ENCODE measurements at regions not wholly inside any gene's neighbourhood (a gene's known extent, or its start where the extent isn't known, plus 50 kb on each side); places are given as distances from the start of the nearest gene placed in this dataset.
"Not testable (repeated sequence)": the region's sequence is repeated elsewhere in the genome, so short reads cannot be mapped to it uniquely, and the experiment has no call there.

- in situ Hi-C loops (cut with MboI; ENCODE audit: low sequenced_read_pairs); H3K9me3 ChIP-seq; H3K4me1 ChIP-seq; H3K4me3 ChIP-seq; H3K36me3 ChIP-seq (replicated peaks); H3K27me3 ChIP-seq (ENCODE audit: low read depth); DNase-seq (ENCODE audit: low spot score in 2 of 2): not testable (repeated sequence)
These were observed 132.2 kb downstream of the NPIPB11 start for GRCh38 chr16:29274055-29275035.

DNA sequence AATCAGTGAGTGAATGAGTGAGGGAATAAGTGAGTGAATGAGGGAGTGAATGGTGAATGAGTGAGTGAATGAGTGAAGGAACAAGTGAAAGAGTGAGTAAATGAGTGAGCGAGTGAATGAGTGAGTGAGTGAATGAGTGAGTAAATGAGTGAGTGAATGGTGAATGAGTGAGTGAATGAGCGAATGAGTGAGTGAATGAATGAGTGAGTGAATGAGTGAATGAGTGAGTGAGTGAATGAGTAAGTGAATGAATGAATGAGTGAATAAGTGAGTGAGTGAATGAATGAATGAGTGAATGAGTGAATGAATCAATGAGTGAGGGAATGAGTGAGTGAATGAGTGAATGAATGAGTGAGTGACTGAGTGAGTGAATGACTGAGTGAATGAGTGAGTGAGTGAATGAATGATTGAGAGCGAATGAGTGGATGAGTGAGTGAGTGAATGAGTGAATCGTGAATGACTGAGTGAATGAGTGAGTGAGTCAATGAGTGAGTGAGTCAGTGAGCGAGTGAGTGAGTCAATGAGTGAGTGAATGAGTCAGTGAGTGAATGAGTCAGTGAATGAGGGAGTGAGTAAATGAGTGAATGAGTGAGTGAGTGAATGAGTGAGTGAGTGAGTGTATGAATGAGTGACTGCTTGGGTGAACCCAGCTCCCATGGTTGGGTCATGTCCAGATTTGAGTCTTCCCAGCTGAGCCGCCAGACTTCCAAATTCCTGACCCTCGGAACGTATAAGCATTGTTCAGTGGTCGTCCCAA, 133.0 kb downstream of the NPIPB11 start:
- DNase-seq (ENCODE audit: low spot score in 2 of 2); H3K36me3 ChIP-seq (replicated peaks); H3K9me3 ChIP-seq; H3K4me3 ChIP-seq; H3K27me3 ChIP-seq (ENCODE audit: low read depth); in situ Hi-C loops (cut with MboI; ENCODE audit: low sequenced_read_pairs); H3K4me1 ChIP-seq: not testable (repeated sequence)

DNA sequence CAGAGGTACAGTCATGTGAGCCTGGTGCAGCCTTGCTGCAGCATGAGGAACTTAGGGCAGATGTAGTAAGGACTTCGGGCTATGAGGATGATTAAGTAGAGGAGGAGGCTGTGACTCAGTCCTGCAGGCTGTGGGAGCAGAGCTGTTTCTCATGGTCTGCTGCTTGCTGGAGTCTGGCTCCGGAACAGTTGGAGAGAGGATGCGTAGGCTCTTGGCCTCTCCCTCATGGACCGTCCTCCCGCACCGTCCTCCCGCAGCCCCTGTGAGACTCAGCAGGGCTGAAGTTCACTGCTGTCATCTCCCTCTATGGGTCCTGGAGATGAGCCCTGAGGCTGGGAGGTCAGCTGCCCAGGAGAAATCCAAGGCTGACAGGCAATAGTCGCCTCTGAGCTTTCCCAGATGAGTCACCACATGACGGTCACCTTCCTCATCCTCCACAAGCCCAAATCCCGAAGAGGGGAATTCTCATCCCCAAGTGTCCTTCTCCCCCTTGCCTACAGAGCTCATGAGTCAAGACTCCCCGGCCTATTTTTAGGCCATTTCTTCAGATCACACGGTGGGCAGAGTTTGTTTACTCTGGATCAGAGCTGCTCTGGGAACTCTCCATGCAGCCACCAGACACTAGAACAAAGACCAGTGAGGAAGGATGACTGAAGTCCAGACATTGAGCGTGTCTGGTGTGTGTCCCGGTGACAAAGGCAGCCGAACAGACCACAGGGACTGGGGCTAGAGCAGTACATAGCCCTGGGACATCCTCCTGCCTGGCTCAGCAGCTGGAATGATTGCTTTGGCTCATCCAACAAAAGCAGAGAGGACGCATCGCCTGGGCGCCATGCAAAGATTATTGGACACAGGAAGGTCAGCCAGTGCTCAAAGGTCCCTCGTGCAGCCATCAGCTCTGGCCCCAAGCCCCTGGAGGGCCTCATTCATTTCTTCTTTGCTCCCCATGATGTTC, 134.5 kb downstream of the NPIPB11 start:
- H3K27me3 ChIP-seq (ENCODE audit: low read depth); DNase-seq (ENCODE audit: low spot score in 2 of 2); H3K36me3 ChIP-seq (replicated peaks); H3K4me1 ChIP-seq; in situ Hi-C loops (cut with MboI; ENCODE audit: low sequenced_read_pairs); H3K9me3 ChIP-seq; H3K4me3 ChIP-seq: not testable (repeated sequence)

- in situ Hi-C loops (cut with MboI; ENCODE audit: low sequenced_read_pairs); H3K4me1 ChIP-seq; H3K27me3 ChIP-seq (ENCODE audit: low read depth); H3K9me3 ChIP-seq; H3K4me3 ChIP-seq; H3K36me3 ChIP-seq (replicated peaks); DNase-seq (ENCODE audit: low spot score in 2 of 2): not testable (repeated sequence)
These were observed 135.6 kb downstream of the NPIPB11 start for GRCh38 chr16:29270923-29271322.

DNA sequence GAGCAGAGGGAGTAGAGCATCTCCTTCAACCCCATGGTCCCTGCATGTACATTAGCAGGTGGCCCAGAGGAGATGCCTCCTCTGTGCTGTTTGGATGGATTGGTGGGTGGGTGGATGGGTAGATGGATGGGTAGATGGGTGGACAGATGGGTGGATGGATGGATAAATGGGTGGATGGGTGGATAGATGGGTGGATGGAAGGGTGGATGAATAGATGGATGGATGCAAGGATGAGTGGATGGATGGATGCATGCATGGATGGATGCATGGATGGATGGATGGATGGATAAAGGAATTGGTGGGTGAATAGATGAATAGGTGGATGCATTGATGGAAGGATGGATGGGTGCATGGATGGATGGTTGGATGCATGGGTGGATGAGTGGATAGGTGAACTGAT, 136.5 kb downstream of the NPIPB11 start:
- H3K4me3 ChIP-seq; in situ Hi-C loops (cut with MboI; ENCODE audit: low sequenced_read_pairs); H3K4me1 ChIP-seq; H3K27me3 ChIP-seq (ENCODE audit: low read depth); DNase-seq (ENCODE audit: low spot score in 2 of 2); H3K9me3 ChIP-seq; H3K36me3 ChIP-seq (replicated peaks): not testable (repeated sequence)

DNA sequence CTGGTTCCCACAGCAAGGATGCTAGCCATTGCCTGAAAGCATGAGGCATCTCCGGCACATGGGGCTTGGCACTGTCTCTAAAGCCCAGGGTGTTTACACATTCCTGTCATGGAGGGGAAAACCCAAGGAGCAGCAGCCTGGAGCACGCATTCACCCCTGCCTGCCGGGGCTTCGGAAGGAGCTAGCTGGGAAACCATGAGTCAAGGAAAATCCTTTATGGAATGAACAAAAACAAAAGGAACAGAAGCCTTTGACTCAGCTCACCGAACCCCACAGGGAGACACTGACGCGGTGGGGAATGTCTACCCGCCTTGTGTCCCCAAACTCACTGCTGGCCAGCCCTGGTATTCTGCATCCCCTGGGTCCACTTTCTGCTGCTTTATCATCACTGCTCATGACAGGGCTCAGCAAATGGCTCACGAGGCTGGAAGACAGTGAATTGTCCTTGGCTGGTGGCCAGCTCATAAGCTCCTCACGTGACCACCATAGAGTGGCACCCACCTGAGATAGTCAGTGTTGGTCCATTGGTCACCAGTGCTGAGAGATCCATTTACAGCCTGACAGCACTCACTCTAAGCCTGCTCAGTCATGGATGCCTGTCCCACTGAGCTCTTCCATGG, 137.2 kb downstream of the NPIPB11 start:
- in situ Hi-C loops (cut with MboI; ENCODE audit: low sequenced_read_pairs); H3K9me3 ChIP-seq; H3K4me3 ChIP-seq; H3K27me3 ChIP-seq (ENCODE audit: low read depth); H3K36me3 ChIP-seq (replicated peaks); H3K4me1 ChIP-seq; DNase-seq (ENCODE audit: low spot score in 2 of 2): not testable (repeated sequence)

DNA sequence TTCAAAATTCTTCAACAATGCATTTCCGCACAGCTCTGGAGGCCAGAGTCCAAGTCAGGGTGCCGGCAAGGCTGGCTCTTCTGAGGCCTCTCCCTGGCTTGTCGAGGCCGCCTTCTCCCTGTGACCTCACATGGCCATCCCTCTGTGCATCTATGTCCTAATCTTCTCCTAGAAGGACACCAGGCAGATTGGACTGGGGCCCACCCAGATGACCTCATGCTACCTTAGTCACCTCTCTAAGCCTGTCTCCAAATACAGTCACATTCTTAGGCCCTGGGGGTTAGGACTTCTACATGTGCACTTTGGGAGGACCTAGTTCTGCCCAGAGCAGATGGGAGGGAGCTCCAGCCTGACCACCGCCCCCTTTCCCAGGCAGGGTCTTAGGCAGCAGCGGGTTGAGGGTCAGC, 137.7 kb downstream of the NPIPB11 start:
- H3K4me1 ChIP-seq; DNase-seq (ENCODE audit: low spot score in 2 of 2); H3K4me3 ChIP-seq; H3K27me3 ChIP-seq (ENCODE audit: low read depth); H3K9me3 ChIP-seq; in situ Hi-C loops (cut with MboI; ENCODE audit: low sequenced_read_pairs); H3K36me3 ChIP-seq (replicated peaks): not testable (repeated sequence)

- H3K4me3 ChIP-seq; H3K27me3 ChIP-seq (ENCODE audit: low read depth); DNase-seq (ENCODE audit: low spot score in 2 of 2); H3K9me3 ChIP-seq; H3K36me3 ChIP-seq (replicated peaks); in situ Hi-C loops (cut with MboI; ENCODE audit: low sequenced_read_pairs); H3K4me1 ChIP-seq: not testable (repeated sequence)
These were observed 138.2 kb downstream of the NPIPB11 start for GRCh38 chr16:29268348-29268747.

DNA sequence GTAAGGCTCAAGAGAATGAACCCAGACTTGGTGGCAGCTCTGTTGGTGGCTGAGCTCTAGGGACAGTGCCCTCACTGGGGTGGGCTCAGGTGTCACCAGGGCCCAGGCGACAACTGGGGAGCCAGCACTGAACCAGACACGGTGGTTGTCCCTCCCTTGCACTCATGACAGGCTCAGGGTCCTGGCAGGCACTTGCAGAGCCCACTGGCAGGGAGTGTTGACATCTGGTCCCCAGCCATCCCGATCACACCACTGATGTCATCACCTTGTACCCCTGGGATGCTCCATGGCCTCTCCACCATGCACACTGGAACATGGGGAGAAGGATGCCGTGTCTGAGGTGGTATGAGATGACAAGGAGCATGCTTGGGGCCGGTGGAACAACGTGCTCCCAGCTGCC, 138.6 kb downstream of the NPIPB11 start:
- in situ Hi-C loops (cut with MboI; ENCODE audit: low sequenced_read_pairs); DNase-seq (ENCODE audit: low spot score in 2 of 2); H3K9me3 ChIP-seq; H3K4me3 ChIP-seq; H3K4me1 ChIP-seq; H3K27me3 ChIP-seq (ENCODE audit: low read depth); H3K36me3 ChIP-seq (replicated peaks): not testable (repeated sequence)

- H3K27me3 ChIP-seq (ENCODE audit: low read depth); DNase-seq (ENCODE audit: low spot score in 2 of 2); in situ Hi-C loops (cut with MboI; ENCODE audit: low sequenced_read_pairs); H3K4me3 ChIP-seq; H3K4me1 ChIP-seq; H3K9me3 ChIP-seq; H3K36me3 ChIP-seq (replicated peaks): not testable (repeated sequence)
These were observed 139.4 kb downstream of the NPIPB11 start for GRCh38 chr16:29267055-29267619.

- in situ Hi-C loops (cut with MboI; ENCODE audit: low sequenced_read_pairs); H3K36me3 ChIP-seq (replicated peaks); H3K4me1 ChIP-seq; H3K27me3 ChIP-seq (ENCODE audit: low read depth); DNase-seq (ENCODE audit: low spot score in 2 of 2); H3K9me3 ChIP-seq; H3K4me3 ChIP-seq: not testable (repeated sequence)
These were observed 139.9 kb downstream of the NPIPB11 start for GRCh38 chr16:29266612-29267011.

- H3K36me3 ChIP-seq (replicated peaks); H3K4me1 ChIP-seq; in situ Hi-C loops (cut with MboI; ENCODE audit: low sequenced_read_pairs); H3K27me3 ChIP-seq (ENCODE audit: low read depth); H3K4me3 ChIP-seq; H3K9me3 ChIP-seq: not testable (repeated sequence)
- DNase-seq (ENCODE audit: low spot score in 2 of 2), result peak in 1 of 2 experiments; percentile 16
These were observed 141.2 kb downstream of the NPIPB11 start for GRCh38 chr16:29265255-29265853.
